Sigmoid colon (tissue), 6 donors: ENCODE measurements at regions not wholly inside any gene's neighbourhood (a gene's known extent, or its start where the extent isn't known, plus 50 kb on each side); places are given as distances from the start of the nearest gene placed in this dataset.
"Not testable (repeated sequence)": the region's sequence is repeated elsewhere in the genome, so short reads cannot be mapped to it uniquely, and the experiment has no call there.

Experiments
- DNase-seq: peaks from one replicate; pipeline ENCODE4 v3.0.0-alpha.2; 2019
- H3K27ac ChIP-seq, 4 donors: fragments of 200-600 bp; sonication (generic); one replicate each; pipeline ENCODE4 v1.5.1; 2016 to 2019; ENCODE audit warnings: mild to moderate bottlenecking in 1 of 4
- H3K27me3 ChIP-seq, 3 donors: fragments of 200-600 bp; sonication (generic); one replicate each; pipeline ENCODE4 v1.5.1; 2019; ENCODE audit warnings: mild to moderate bottlenecking in 1 of 3
- H3K36me3 ChIP-seq, 4 donors: fragments of 200-600 bp; sonication (generic); one replicate each; pipeline ENCODE4 v1.5.1; 2016 to 2019
- H3K4me1 ChIP-seq, 4 donors: fragments of 200-600 bp; sonication (generic); one replicate each; pipeline ENCODE4 v1.5.1; 2017 to 2019
- H3K4me3 ChIP-seq, 4 donors: fragments of 200-600 bp; sonication (generic); one replicate each; pipeline ENCODE4 v1.5.1; 2017 to 2019; ENCODE audit warnings: mild to moderate bottlenecking in 2 of 4, moderate library complexity in 1 of 4
- H3K9me3 ChIP-seq, 4 donors: fragments of 200-600 bp in 3 of 4; sonication (generic) in 3 of 4; one replicate each; pipeline versions ENCODE4 v1.5.1 to v1.6.1; 2013 to 2019
- CTCF ChIP-seq, 4 experiments: fragments of 450-650 bp in 3 of 4; fragments of 200-600 bp in 1 of 4; IDR thresholded peaks; one replicate each; pipeline ENCODE4 v1.5.1; 2016 to 2019; ENCODE audit warnings: antibody characterized with exemption in 4 of 4, mild to moderate bottlenecking in 3 of 4, moderate library complexity in 2 of 4
- EP300 ChIP-seq, 4 donors: sonication (generic); formaldehyde crosslinking; IDR thresholded peaks; one replicate each; pipeline ENCODE4 v1.6.1; 2017; ENCODE audit warnings: antibody characterized with exemption in 4 of 4
- POLR2A ChIP-seq, 2 donors: fragments of 450-650 bp; IDR thresholded peaks; one replicate each; pipeline ENCODE4 v1.6.1; 2016; ENCODE audit warnings: antibody characterized with exemption in 2 of 2, mild to moderate bottlenecking in 2 of 2, moderate library complexity in 2 of 2
- POLR2AphosphoS5 ChIP-seq, 4 donors: sonication (generic); formaldehyde crosslinking; IDR thresholded peaks; one replicate each; pipeline ENCODE4 v1.6.1; 2017; ENCODE audit warnings: antibody characterized with exemption in 4 of 4
- WGBS, 2 donors: extraction: QIAGEN DNeasy Blood & Tissue Kit; methylation state at CpG; one replicate each; pipeline ENCODE4 v1.1.7; 2013; 5-methylcytosine and 5-hydroxymethylcytosine counted together
- intact Hi-C: fragments of 100-400 bp; cut with DNase I; formaldehyde crosslinking; loops from one replicate; pipeline ENCODE4 v1.15.1; 2023
- donor health status: healthy with polysubstance abuse.
- donor health status: healthy.

GRCh38 chr2:215536510-215536909, 100.6 kb upstream of the FN1 start:
- TF ChIP-seq EP300 (IDR thresholded peaks at IDR 0.05): no peak
- no peak for TF ChIP-seq CTCF (IDR thresholded peaks at IDR 0.05)
- TF ChIP-seq POLR2AphosphoS5 (IDR thresholded peaks at IDR 0.05): no peak
- no peak for TF ChIP-seq POLR2A (IDR thresholded peaks at IDR 0.05)
- 73 to 80% methylated on average over 5 of the region's 5 CpGs for WGBS, 2 donors
- Histone ChIP-seq H3K4me1 (peaks cover 0 to 6% (median 0%) of the 10 kb centered on the region in 4 donors), H3K27ac (no peak overlapping the region), H3K4me3 (no peak overlapping the region), H3K9me3 (peaks cover 0 to 4% (median 0%) of the 10 kb centered on the region in 4 donors), H3K27me3 (no peaks in the 10 kb centered on the region), H3K36me3 (no peaks in the 10 kb centered on the region)
- no peak for DNase-seq
- intact Hi-C loops: no loop called here

DNA sequence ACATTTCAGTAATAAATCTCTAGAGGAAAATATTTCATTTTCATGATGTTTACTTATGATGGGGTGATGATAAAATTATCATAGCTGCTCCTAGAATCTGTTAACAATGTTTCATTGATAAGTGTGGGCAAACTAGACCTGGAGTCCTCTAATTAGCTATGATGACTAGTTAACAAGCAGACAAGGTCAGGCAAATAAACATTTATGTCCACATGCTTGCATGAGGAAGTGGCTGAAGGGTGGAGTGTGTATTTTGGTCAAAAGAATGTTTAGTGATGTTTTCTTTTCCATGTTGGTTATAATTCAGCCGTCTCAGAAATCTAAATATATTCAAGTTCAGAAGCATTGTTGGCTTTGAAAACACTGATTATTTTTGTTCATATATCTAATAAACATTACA, 99.9 kb upstream of the FN1 start:
- 4 to 51% methylated on average over 1 of the region's 1 CpG for WGBS, 2 donors
- no peak for DNase-seq
- Histone ChIP-seq H3K27ac (no peak overlapping the region), H3K9me3 (peaks cover 0 to 4% (median 0%) of the 10 kb centered on the region in 4 donors), H3K27me3 (no peaks in the 10 kb centered on the region), H3K4me1 (peaks cover 0 to 9% (median 0%) of the 10 kb centered on the region in 4 donors), H3K4me3 (no peak overlapping the region), H3K36me3 (no peaks in the 10 kb centered on the region)
- intact Hi-C loops: no loop called here
- TF ChIP-seq POLR2AphosphoS5 (IDR thresholded peaks at IDR 0.05): no peak
- no peak for TF ChIP-seq POLR2A (IDR thresholded peaks at IDR 0.05)
- no peak for TF ChIP-seq CTCF (IDR thresholded peaks at IDR 0.05)
- no peak for TF ChIP-seq EP300 (IDR thresholded peaks at IDR 0.05)

DNA sequence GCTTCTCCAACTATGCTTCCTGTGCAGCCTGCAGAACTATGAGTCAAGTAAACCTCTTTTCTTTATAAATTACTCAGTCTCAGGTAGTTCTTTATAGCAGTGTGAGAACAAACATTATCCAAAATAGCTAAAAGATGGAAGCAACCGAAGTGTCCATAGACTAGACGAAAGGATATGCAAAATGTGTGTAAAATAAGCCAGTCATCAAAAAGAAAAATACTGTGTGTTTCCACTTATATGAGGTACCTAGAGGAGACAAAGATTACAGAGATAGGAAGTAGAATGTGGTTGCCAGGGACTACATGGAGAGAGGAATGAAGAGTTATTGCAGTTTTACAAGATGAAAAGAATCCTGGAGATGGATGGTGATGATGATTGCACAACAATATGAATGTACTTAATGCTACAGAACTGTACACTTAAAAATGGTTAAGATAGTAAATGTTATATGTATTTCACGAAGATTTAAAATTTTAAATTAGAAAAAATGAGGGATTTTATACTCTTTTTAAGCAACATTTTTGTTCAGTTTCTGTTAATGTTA, 99.3 kb upstream of the FN1 start:
- Histone ChIP-seq H3K36me3 (no peaks in the 10 kb centered on the region), H3K4me3 (no peak overlapping the region), H3K27ac (no peak overlapping the region), H3K27me3 (no peaks in the 10 kb centered on the region), H3K9me3 (peaks cover 0 to 4% (median 0%) of the 10 kb centered on the region in 4 donors), H3K4me1 (peaks cover 0 to 9% (median 0%) of the 10 kb centered on the region in 4 donors)
- 87 to 91% methylated on average over 3 of the region's 3 CpGs for WGBS, 2 donors
- DNase-seq: no peak
- intact Hi-C loops: no loop called here
- TF ChIP-seq EP300 (IDR thresholded peaks at IDR 0.05) (no peak), POLR2A (IDR thresholded peaks at IDR 0.05) (no peak), CTCF (IDR thresholded peaks at IDR 0.05) (no peak), POLR2AphosphoS5 (IDR thresholded peaks at IDR 0.05) (no peak)

DNA sequence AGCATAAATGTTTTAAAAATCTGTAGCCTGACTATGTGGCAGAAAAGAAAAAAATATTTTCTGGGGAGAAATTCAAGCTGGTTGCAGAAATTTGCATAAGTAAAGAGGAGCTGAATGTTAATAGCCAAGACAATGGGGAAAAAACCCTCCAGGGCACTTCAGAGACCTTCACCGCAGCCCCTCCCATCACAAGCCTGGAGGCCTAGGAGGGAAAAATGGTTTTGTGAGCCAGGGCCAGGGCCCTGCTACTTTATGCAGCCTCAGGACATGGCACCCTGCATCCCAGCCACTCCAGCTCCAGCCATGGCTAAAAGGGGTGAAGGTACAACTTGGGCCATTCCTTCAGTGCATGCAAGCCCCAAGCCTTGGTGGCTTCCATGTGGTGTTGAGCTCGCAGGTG, 97.8 kb upstream of the FN1 start:
- H3K36me3 ChIP-seq, H3K27me3 ChIP-seq, H3K4me1 ChIP-seq, H3K4me3 ChIP-seq, intact Hi-C loops, H3K27ac ChIP-seq, DNase-seq, H3K9me3 ChIP-seq: not testable (repeated sequence)
- 97 to 98% methylated on average over 2 of the region's 2 CpGs for WGBS, 2 donors

- no peak for TF ChIP-seq POLR2AphosphoS5 (IDR thresholded peaks at IDR 0.05)
- no peak for TF ChIP-seq EP300 (IDR thresholded peaks at IDR 0.05)
- no peak for TF ChIP-seq POLR2A (IDR thresholded peaks at IDR 0.05)
- TF ChIP-seq CTCF (IDR thresholded peaks at IDR 0.05): no peak
Measured at GRCh38 chr2:215532844-215533243, 97.0 kb upstream of the FN1 start.

More at GRCh38 chr2:215532844-215533243, 97.0 kb upstream of the FN1 start:
- no peak for DNase-seq
- Histone ChIP-seq H3K27me3 (no peaks in the 10 kb centered on the region), H3K4me1 (peaks cover 0 to 9% (median 0%) of the 10 kb centered on the region in 4 donors), H3K9me3 (peaks cover 0 to 4% (median 0%) of the 10 kb centered on the region in 4 donors), H3K36me3 (no peaks in the 10 kb centered on the region), H3K27ac (no peak overlapping the region), H3K4me3 (no peak overlapping the region)
- intact Hi-C loops: no loop called here
- 87 to 94% methylated on average over 2 of the region's 2 CpGs for WGBS, 2 donors
